ENCODE measurements at regions not wholly inside any gene's neighbourhood (a gene's known extent, or its start where the extent isn't known, plus 50 kb on each side); places are given as distances from the start of the nearest gene placed in this dataset.

- 2% methylated on average over 7 of the region's 7 CpGs for WGBS (ENCODE audit: low lambda C conversion rate)
Measured at GRCh38 chr14:97282210-97283004, 485.2 kb downstream of the VRK1 start.

More at GRCh38 chr14:97282210-97283004, 485.2 kb downstream of the VRK1 start:
- Histone ChIP-seq H3K9me3 (ENCODE audit: low read length) (no peaks in the 10 kb centered on the region), H2AFZ (ENCODE audit: low read length) (no peak overlapping the region), H3K79me2 (ENCODE audit: insufficient read depth, low read length) (no peaks in the 10 kb centered on the region), H3K4me2 (ENCODE audit: low read depth, low read length) (no peak overlapping the region), H3K27ac (ENCODE audit: extremely low read length, insufficient read depth, low read length) (no peak overlapping the region), H3K36me3 (replicated peaks in 1 of 2; ENCODE audit: control insufficient read depth in 1 of 2, insufficient read depth in 2 of 2, low read length in 2 of 2) (no peaks in the 10 kb centered on the region), H4K20me1 (ENCODE audit: insufficient read depth, low read length) (no peaks in the 10 kb centered on the region), H3K4me1 (ENCODE audit: insufficient read depth, low read length) (no peaks in the 10 kb centered on the region), H3K9ac (ENCODE audit: insufficient read depth, low read depth, low read length) (no peak overlapping the region), H3K27me3 (ENCODE audit: control insufficient read depth in 1 of 2, insufficient read depth in 2 of 2, low read length in 2 of 2) (no peaks in the 10 kb centered on the region), H3K4me3 (replicated peaks in 1 of 3; ENCODE audit: insufficient read depth in 1 of 3, low read depth in 2 of 3, low read length in 3 of 3) (no peak overlapping the region)
- ChIA-PET CTCF (ENCODE audit: low intra/inter-chr PET ratio, low total read pairs) (no interaction called here), POLR2A (no interaction called here)
- DNase-seq (ENCODE audit: low spot score) (no peak), ATAC-seq (no peak), FAIRE-seq (no peak)
- TF ChIP-seq ZBTB43 (CRISPR knock-in tag; conservative IDR thresholded peaks at IDR 0.05), result no peak
- no peak for TF ChIP-seq ZNF572 (CRISPR knock-in tag; IDR thresholded peaks at IDR 0.05)
- TF ChIP-seq ZNF891 (CRISPR knock-in tag; IDR thresholded peaks at IDR 0.05), result no peak
- TF ChIP-seq ZIK1 (CRISPR knock-in tag; IDR thresholded peaks at IDR 0.05; ENCODE audit: borderline replicate concordance, low read depth), result no peak
- no peak for TF ChIP-seq ZNF883 (CRISPR knock-in tag; IDR thresholded peaks at IDR 0.05; ENCODE audit: not compliant biosample characterization)
- no peak for TF ChIP-seq ZBTB7B (CRISPR knock-in tag; IDR thresholded peaks at IDR 0.05)
- no peak for TF ChIP-seq CREB3 (CRISPR knock-in tag; IDR thresholded peaks at IDR 0.05)
- TF ChIP-seq CBX2 (IDR thresholded peaks at IDR 0.05; ENCODE audit: low read depth, low read length), result no peak
- TF ChIP-seq CBX2 (CRISPR knock-in tag; IDR thresholded peaks at IDR 0.05; ENCODE audit: low read depth), result no peak
- TF ChIP-seq ZNF615 (CRISPR knock-in tag; IDR thresholded peaks at IDR 0.05; ENCODE audit: borderline replicate concordance), result no peak
- no TSS peak for BruUV-seq (replicated peaks)
- in situ Hi-C loops (cut with HindIII; ENCODE audit: extremely low pct_ligation_motif_present, low pct_unique_long_range_greater_than_20kb) (no loop called here), intact Hi-C loops (cut with micrococcal nuclease; ENCODE audit: unreplicated experiment) (no loop called here)

Measured in HepG2 (cell line).